Neural progenitor cell (in vitro differentiated cells): ENCODE measurements at regions not wholly inside any gene's neighbourhood (a gene's known extent, or its start where the extent isn't known, plus 50 kb on each side); places are given as distances from the start of the nearest gene placed in this dataset.

Experiments
- DNase-seq: peaks from one replicate; pipeline ENCODE4 v3.0.0-alpha.2; 2016; ENCODE audit warnings: low spot score
- H2AFZ ChIP-seq: fragments of 200-600 bp; sonication (generic); replicated peaks from 2 replicates; pipeline ENCODE4 v1.6.1; 2016; ENCODE audit warnings: antibody characterized with exemption
- H3F3A ChIP-seq: fragments of 200-600 bp; sonication (generic); 2 replicates; pipeline ENCODE4 v1.6.1; 2016; ENCODE audit warnings: antibody characterized with exemption, low read depth
- H3K27ac ChIP-seq: fragments of 200-600 bp; sonication (generic); 2 replicates; pipeline ENCODE4 v1.5.1; 2016; ENCODE audit warnings: mild to moderate bottlenecking
- H3K27me3 ChIP-seq: fragments of 200-600 bp; sonication (generic); 2 replicates; pipeline ENCODE4 v1.6.1; 2016; ENCODE audit warnings: mild to moderate bottlenecking, moderate library complexity
- H3K36me3 ChIP-seq: fragments of 200-600 bp; sonication (generic); 2 replicates; pipeline ENCODE4 v1.5.1; 2016
- H3K4me1 ChIP-seq: fragments of 200-600 bp; sonication (generic); 2 replicates; pipeline ENCODE4 v1.6.1; 2016; ENCODE audit warnings: mixed run types
- H3K4me2 ChIP-seq: fragments of 200-600 bp; sonication (generic); 2 replicates; pipeline ENCODE4 v1.6.1; 2016
- H3K4me3 ChIP-seq: fragments of 200-600 bp; sonication (generic); 2 replicates; pipeline ENCODE4 v1.5.1; 2016
- H3K79me2 ChIP-seq: fragments of 200-600 bp; sonication (generic); 2 replicates; pipeline ENCODE4 v1.6.1; 2016; ENCODE audit warnings: low read depth
- H3K9ac ChIP-seq: fragments of 200-600 bp; sonication (generic); 2 replicates; pipeline ENCODE4 v1.6.1; 2016
- H3K9me3 ChIP-seq: fragments of 200-600 bp; sonication (generic); 2 replicates; pipeline ENCODE4 v1.5.1; 2016; ENCODE audit warnings: low read depth
- H4K20me1 ChIP-seq: fragments of 200-600 bp; sonication (generic); 2 replicates; pipeline ENCODE4 v1.6.1; 2016; ENCODE audit warnings: low read depth
- H3K27ac Mint-ChIP-seq: 3 replicates; pipeline ENCODE4 v1.8.0; 2021; ENCODE audit warnings: mixed read lengths
- H3K27me3 Mint-ChIP-seq: 2 replicates; pipeline ENCODE4 v1.8.0; 2022; ENCODE audit warnings: low read depth, mild to moderate bottlenecking, inconsistent platforms, moderate library complexity, mixed read lengths; ENCODE audit not compliant: insufficient read depth
- H3K36me3 Mint-ChIP-seq: 3 replicates; pipeline ENCODE4 v1.8.0; 2021; ENCODE audit warnings: mixed read lengths
- H3K4me1 Mint-ChIP-seq: 3 replicates; pipeline ENCODE4 v1.8.0; 2021; ENCODE audit warnings: mixed read lengths
- H3K4me3 Mint-ChIP-seq: 3 replicates; pipeline ENCODE4 v1.8.0; 2021; ENCODE audit warnings: mild to moderate bottlenecking, moderate library complexity, mixed read lengths
- H3K9me3 Mint-ChIP-seq: 3 replicates; pipeline ENCODE4 v1.8.0; 2020; ENCODE audit warnings: mixed read lengths
- EZH2 ChIP-seq: fragments of 200-600 bp; sonication (generic); IDR thresholded peaks from 2 replicates; pipeline ENCODE4 v1.6.1; 2017; ENCODE audit warnings: antibody characterized with exemption, mild to moderate bottlenecking, moderate library complexity
- EZH2phosphoT487 ChIP-seq: fragments of 200-600 bp; sonication (generic); IDR thresholded peaks from 2 replicates; pipeline ENCODE4 v1.6.1; 2017; ENCODE audit warnings: antibody characterized with exemption
- TF ChIP-seq, protein P1 (sequence below): fragments of 200-600 bp; sonication (generic); IDR thresholded peaks from 2 replicates; pipeline ENCODE4 v1.5.1; 2017; ENCODE audit warnings: antibody characterized with exemption, mild to moderate bottlenecking

GRCh38 chr16:5477251-5477650 is 379.7 kb upstream of the EEF2KMT start:
- Mint-ChIP-seq H3K36me3 (no peaks in the 10 kb centered on the region), H3K9me3 (peaks cover 5% of the 10 kb centered on the region), H3K4me3 (no peak overlapping the region), H3K27ac (no peak overlapping the region), H3K27me3 (peaks cover 62% of the 10 kb centered on the region), H3K4me1 (peaks cover 25% of the 10 kb centered on the region)
- TF ChIP-seq, protein P1, sequence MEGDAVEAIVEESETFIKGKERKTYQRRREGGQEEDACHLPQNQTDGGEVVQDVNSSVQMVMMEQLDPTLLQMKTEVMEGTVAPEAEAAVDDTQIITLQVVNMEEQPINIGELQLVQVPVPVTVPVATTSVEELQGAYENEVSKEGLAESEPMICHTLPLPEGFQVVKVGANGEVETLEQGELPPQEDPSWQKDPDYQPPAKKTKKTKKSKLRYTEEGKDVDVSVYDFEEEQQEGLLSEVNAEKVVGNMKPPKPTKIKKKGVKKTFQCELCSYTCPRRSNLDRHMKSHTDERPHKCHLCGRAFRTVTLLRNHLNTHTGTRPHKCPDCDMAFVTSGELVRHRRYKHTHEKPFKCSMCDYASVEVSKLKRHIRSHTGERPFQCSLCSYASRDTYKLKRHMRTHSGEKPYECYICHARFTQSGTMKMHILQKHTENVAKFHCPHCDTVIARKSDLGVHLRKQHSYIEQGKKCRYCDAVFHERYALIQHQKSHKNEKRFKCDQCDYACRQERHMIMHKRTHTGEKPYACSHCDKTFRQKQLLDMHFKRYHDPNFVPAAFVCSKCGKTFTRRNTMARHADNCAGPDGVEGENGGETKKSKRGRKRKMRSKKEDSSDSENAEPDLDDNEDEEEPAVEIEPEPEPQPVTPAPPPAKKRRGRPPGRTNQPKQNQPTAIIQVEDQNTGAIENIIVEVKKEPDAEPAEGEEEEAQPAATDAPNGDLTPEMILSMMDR = no peak
- TF ChIP-seq EZH2 = no peak
- TF ChIP-seq EZH2phosphoT487 = no peak
- Histone ChIP-seq H3K27me3 (no peaks in the 10 kb centered on the region), H3K4me3 (no peak overlapping the region), H4K20me1 (no peaks in the 10 kb centered on the region), H3K79me2 (no peaks in the 10 kb centered on the region), H3K27ac (no peak overlapping the region), H3K4me1 (peaks cover 5% of the 10 kb centered on the region), H3K9me3 (no peaks in the 10 kb centered on the region), H2AFZ (no peak overlapping the region), H3F3A (peaks cover 5% of the 10 kb centered on the region), H3K9ac (no peak overlapping the region), H3K36me3 (no peaks in the 10 kb centered on the region), H3K4me2 (no peak overlapping the region)
- no peak for DNase-seq

DNA sequence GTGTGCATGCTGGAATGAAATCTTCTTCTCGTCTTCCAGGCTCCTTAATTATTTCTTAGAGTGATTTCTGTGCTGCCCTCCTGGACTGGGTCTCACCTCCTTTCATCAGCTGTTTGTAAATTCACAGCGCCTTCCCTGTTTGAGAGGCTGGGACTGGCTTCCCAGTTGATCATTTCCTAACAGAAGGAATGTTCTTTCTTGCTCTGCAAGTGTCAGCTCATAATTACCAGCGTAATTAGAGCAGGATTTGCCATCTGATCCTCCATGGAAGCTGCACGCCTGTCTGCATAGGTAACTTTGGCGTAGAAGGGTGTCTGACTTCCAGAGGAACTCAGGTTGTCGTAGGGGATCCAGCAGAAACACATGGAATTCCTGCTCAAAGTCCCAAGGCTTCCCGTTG is 375.0 kb upstream of the EEF2KMT start:
- no peaks in the 10 kb centered on the region for H3K36me3 ChIP-seq
- Mint-ChIP-seq H3K36me3 (no peaks in the 10 kb centered on the region), H3K4me1 (peaks cover 15% of the 10 kb centered on the region), H3K4me3 (no peak overlapping the region), H3K9me3 (no peaks in the 10 kb centered on the region), H3K27ac (no peak overlapping the region), H3K27me3 (peaks cover 46% of the 10 kb centered on the region)
- H3K9me3 ChIP-seq = no peaks in the 10 kb centered on the region
- H3K27me3 ChIP-seq = no peaks in the 10 kb centered on the region
- no peaks in the 10 kb centered on the region for H4K20me1 ChIP-seq
- no peaks in the 10 kb centered on the region for H3K79me2 ChIP-seq
- no peak overlapping the region for H3K4me3 ChIP-seq
- H2AFZ ChIP-seq = no peak overlapping the region
- no peak overlapping the region for H3K27ac ChIP-seq
- TF ChIP-seq, protein P1 = no peak
- no peak for TF ChIP-seq EZH2
- TF ChIP-seq EZH2phosphoT487 = no peak
- H3K9ac ChIP-seq = no peak overlapping the region
- H3K4me2 ChIP-seq = no peak overlapping the region
- no peaks in the 10 kb centered on the region for H3F3A ChIP-seq
- no peaks in the 10 kb centered on the region for H3K4me1 ChIP-seq
- DNase-seq = no peak

GRCh38 chr16:5468488-5468887 is 370.9 kb upstream of the EEF2KMT start:
- Histone ChIP-seq H3F3A (no peaks in the 10 kb centered on the region), H3K4me3 (no peak overlapping the region), H4K20me1 (no peaks in the 10 kb centered on the region), H3K27me3 (no peaks in the 10 kb centered on the region), H3K27ac (no peak overlapping the region), H2AFZ (no peak overlapping the region), H3K4me1 (peaks cover 7% of the 10 kb centered on the region), H3K36me3 (no peaks in the 10 kb centered on the region), H3K9me3 (no peaks in the 10 kb centered on the region), H3K9ac (no peak overlapping the region), H3K79me2 (no peaks in the 10 kb centered on the region), H3K4me2 (no peak overlapping the region)
- TF ChIP-seq EZH2phosphoT487 = no peak
- TF ChIP-seq, protein P1 = no peak
- no peak for TF ChIP-seq EZH2
- no peak overlapping the region for H3K27ac Mint-ChIP-seq
- DNase-seq = no peak
- H3K27me3 Mint-ChIP-seq = peaks cover 35% of the 10 kb centered on the region
- H3K36me3 Mint-ChIP-seq = no peaks in the 10 kb centered on the region
- H3K4me3 Mint-ChIP-seq = no peak overlapping the region
- H3K4me1 Mint-ChIP-seq = peaks cover 15% of the 10 kb centered on the region
- H3K9me3 Mint-ChIP-seq = no peaks in the 10 kb centered on the region
